ENCODE measurements at regions not wholly inside any gene's neighbourhood (a gene's known extent, or its start where the extent isn't known, plus 50 kb on each side); places are given as distances from the start of the nearest gene placed in this dataset.
"Not testable (repeated sequence)": the region's sequence is repeated elsewhere in the genome, so short reads cannot be mapped to it uniquely, and the experiment has no call there.

DNA sequence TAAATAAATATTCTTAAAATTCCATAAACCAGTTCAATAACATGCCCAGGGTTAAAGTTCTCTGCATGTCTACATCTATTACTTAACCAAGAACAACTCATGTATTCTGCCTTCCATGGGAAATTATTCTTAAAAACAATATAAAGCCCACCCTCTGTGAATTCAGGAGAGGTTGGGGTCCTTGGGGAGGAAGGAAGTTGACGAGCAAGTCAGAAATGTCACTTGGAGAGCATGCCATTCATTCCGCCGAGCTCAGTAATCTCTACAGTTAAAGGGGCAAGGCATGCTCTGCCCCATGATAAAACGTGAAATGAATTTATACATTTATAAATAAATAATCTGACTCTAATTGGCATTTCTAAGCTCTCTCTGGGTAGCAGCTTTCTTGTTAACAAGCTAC is 405.1 kb downstream of the TOX3 start:
- Histone ChIP-seq H3K27me3 (ENCODE audit: insufficient read depth, low read length) (no peaks in the 10 kb centered on the region), H3K9ac (ENCODE audit: low read depth, low read length) (no peak overlapping the region), H3K36me3 (ENCODE audit: insufficient read depth, low read depth, low read length) (no peaks in the 10 kb centered on the region), H3K4me1 (ENCODE audit: insufficient read depth, low read length) (peaks cover 7% of the 10 kb centered on the region; the same call in 1 of the 2 replicates), H3K9me3 (ENCODE audit: insufficient read depth, low read depth, low read length) (no peaks in the 10 kb centered on the region), H3K27ac (ENCODE audit: low read length) (no peak overlapping the region), H3K4me3 (ENCODE audit: low read length) (no peak overlapping the region)

- Histone ChIP-seq H3K4me1 (ENCODE audit: insufficient read depth, low read length) (no peaks in the 10 kb centered on the region; the same call in 1 of the 2 replicates), H3K9me3 (ENCODE audit: insufficient read depth, low read depth, low read length) (no peaks in the 10 kb centered on the region), H3K9ac (ENCODE audit: low read depth, low read length) (no peak overlapping the region), H3K4me3 (ENCODE audit: low read length) (no peak overlapping the region), H3K27ac (ENCODE audit: low read length) (no peak overlapping the region), H3K27me3 (ENCODE audit: insufficient read depth, low read length) (no peaks in the 10 kb centered on the region), H3K36me3 (ENCODE audit: insufficient read depth, low read depth, low read length) (no peaks in the 10 kb centered on the region)
Measured at GRCh38 chr16:52128361-52128760, 418.6 kb downstream of the TOX3 start.

DNA sequence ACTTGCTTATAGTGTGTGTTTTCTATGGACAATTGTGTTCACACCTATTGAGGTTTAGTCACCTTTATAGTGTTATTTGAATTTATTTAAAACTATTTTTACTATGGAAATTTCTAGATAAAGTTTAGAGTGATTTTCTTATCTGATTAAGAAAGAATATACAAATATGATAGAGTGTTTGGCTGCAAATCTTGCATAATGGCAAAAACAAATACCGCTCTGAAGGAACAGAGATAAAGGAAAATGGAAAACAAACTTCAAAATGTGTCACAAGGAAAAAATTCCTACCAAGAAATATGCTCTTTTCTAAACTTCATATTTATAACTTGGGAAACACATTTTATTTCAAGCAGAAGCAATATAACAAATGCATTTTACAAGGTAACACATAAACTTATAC is 423.1 kb downstream of the TOX3 start:
- no peaks in the 10 kb centered on the region; the same call in 1 of the 2 replicates for H3K4me1 ChIP-seq (ENCODE audit: insufficient read depth, low read length)
- no peak overlapping the region for H3K9ac ChIP-seq (ENCODE audit: low read depth, low read length)
- no peak overlapping the region for H3K27ac ChIP-seq (ENCODE audit: low read length)
- H3K4me3 ChIP-seq (ENCODE audit: low read length): no peak overlapping the region
- no peaks in the 10 kb centered on the region for H3K36me3 ChIP-seq (ENCODE audit: insufficient read depth, low read depth, low read length)
- H3K27me3 ChIP-seq (ENCODE audit: insufficient read depth, low read length): no peaks in the 10 kb centered on the region
- H3K9me3 ChIP-seq (ENCODE audit: insufficient read depth, low read depth, low read length): peaks cover 14% of the 10 kb centered on the region; the same call in 1 of the 2 replicates

DNA sequence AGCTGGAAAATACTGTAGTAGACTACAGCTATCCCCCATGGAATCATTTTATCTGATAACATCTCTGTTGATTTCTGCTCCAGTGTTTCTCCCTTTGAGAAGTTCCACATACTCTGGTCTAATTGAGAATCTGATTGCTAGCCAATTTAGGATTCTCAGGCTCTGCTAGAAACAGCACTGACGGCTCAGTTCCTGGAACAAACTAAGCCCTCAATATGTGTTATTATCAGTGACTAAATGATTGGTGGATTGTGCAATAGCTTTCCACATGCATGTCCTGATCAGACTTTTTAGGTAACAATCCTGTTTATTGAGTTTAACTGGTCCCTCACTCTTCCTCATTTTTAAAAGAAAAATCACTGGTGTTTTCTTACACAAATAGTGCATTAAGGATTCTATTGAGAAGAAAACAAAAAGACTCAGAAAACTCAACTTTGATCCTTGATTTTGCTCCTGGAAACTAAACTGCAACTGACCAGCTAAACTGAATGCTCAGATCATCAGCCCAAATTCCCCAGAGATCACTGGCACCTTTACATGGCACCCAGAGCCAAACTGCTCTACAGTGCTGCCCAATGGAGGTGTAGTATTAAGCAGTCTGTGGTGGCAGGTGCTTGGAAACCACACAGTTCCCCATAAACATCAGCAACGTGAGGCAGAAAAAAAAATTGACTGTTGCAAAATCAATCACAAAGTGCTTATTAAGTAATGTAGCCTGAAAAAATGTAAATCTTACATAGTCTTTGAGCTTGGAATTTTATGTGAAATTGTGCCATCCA is 423.7 kb downstream of the TOX3 start:
- no peaks in the 10 kb centered on the region for H3K27me3 ChIP-seq (ENCODE audit: insufficient read depth, low read length)
- no peak overlapping the region for H3K4me3 ChIP-seq (ENCODE audit: low read length)
- peaks cover 14% of the 10 kb centered on the region; the same call in 1 of the 2 replicates for H3K9me3 ChIP-seq (ENCODE audit: insufficient read depth, low read depth, low read length)
- 0 out of 2 replicates have a peak, but pooled peaks cover under 1% of the 10 kb centered on the region for H3K4me1 ChIP-seq (ENCODE audit: insufficient read depth, low read length)
- no peak overlapping the region for H3K27ac ChIP-seq (ENCODE audit: low read length)
- no peak overlapping the region for H3K9ac ChIP-seq (ENCODE audit: low read depth, low read length)
- H3K36me3 ChIP-seq (ENCODE audit: insufficient read depth, low read depth, low read length): no peaks in the 10 kb centered on the region

GRCh38 chr16:52117171-52117570 is 429.8 kb downstream of the TOX3 start:
- Histone ChIP-seq H3K4me1 (ENCODE audit: insufficient read depth, low read length) (peaks cover 35% of the 10 kb centered on the region), H3K9ac (ENCODE audit: low read depth, low read length) (no peak overlapping the region), H3K9me3 (ENCODE audit: insufficient read depth, low read depth, low read length) (peaks cover 14% of the 10 kb centered on the region; the same call in 1 of the 2 replicates), H3K4me3 (ENCODE audit: low read length) (peak overlapping the region; percentile 34), H3K36me3 (ENCODE audit: insufficient read depth, low read depth, low read length) (no peaks in the 10 kb centered on the region), H3K27ac (ENCODE audit: low read length) (no peak overlapping the region), H3K27me3 (ENCODE audit: insufficient read depth, low read length) (no peaks in the 10 kb centered on the region)

DNA sequence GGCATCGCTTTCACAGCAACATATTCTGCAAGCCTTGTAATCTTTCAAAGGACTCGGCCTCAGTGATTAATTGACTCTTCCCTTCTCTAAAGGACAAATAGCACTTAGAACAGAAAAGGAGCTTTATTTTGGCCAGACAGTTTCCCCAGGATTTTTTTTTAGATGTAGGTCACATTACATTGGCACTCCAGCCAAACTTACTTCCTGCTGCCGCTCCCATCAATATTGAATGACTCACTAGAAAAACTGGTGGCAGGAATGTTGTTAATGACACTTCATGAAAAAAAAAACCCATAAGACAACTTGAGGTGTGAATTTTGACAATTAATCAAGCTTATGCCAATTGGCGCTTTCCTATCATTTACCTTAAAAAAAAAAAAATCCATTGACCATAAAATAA is 432.6 kb downstream of the TOX3 start:
- H3K27me3 ChIP-seq (ENCODE audit: insufficient read depth, low read length): no peaks in the 10 kb centered on the region
- peaks cover 35% of the 10 kb centered on the region for H3K4me1 ChIP-seq (ENCODE audit: insufficient read depth, low read length)
- H3K9me3 ChIP-seq (ENCODE audit: insufficient read depth, low read depth, low read length): no peaks in the 10 kb centered on the region
- no peak overlapping the region for H3K27ac ChIP-seq (ENCODE audit: low read length)
- H3K4me3 ChIP-seq (ENCODE audit: low read length): no peak overlapping the region
- H3K9ac ChIP-seq (ENCODE audit: low read depth, low read length): no peak overlapping the region
- no peaks in the 10 kb centered on the region for H3K36me3 ChIP-seq (ENCODE audit: insufficient read depth, low read depth, low read length)

DNA sequence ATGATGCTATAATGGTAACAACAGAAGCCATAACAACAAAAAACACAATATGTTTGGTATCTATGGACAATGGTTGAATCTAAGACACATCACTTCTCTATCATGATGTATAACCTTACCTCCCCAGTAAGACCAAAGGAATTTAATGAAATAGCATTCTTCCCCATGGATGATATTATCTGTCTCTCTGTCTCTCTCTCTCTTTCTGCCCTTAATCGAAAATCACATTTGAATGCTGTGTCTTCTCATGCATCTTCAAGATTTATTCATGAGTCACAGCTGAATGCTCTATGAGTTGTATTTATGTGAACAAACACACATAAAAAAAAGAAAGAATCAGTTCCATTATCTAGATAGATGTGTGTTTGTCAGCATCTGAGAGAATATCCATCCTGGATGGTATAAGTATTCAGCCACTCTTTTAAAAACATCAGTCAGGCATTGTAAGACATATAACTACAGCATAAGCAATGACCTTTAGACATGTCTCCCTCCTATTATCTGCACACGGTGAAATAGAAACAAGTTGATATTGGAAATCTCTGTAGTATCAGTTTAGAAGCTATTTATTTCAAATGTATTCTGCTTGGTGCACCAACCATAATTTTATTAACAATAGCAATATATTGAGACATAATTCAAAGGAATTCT is 433.3 kb downstream of the TOX3 start:
- no peak overlapping the region for H3K9ac ChIP-seq (ENCODE audit: low read depth, low read length)
- H3K27ac ChIP-seq (ENCODE audit: low read length): no peak overlapping the region
- H3K9me3 ChIP-seq (ENCODE audit: insufficient read depth, low read depth, low read length): no peaks in the 10 kb centered on the region
- H3K36me3 ChIP-seq (ENCODE audit: insufficient read depth, low read depth, low read length): no peaks in the 10 kb centered on the region
- H3K4me1 ChIP-seq (ENCODE audit: insufficient read depth, low read length): peaks cover 35% of the 10 kb centered on the region
- H3K4me3 ChIP-seq (ENCODE audit: low read length): no peak overlapping the region
- H3K27me3 ChIP-seq (ENCODE audit: insufficient read depth, low read length): no peaks in the 10 kb centered on the region

- H3K9me3 ChIP-seq (ENCODE audit: insufficient read depth, low read depth, low read length); H3K36me3 ChIP-seq (ENCODE audit: insufficient read depth, low read depth, low read length); H3K4me3 ChIP-seq (ENCODE audit: low read length); H3K27ac ChIP-seq (ENCODE audit: low read length); H3K9ac ChIP-seq (ENCODE audit: low read depth, low read length); H3K27me3 ChIP-seq (ENCODE audit: insufficient read depth, low read length); H3K4me1 ChIP-seq (ENCODE audit: insufficient read depth, low read length): not testable (repeated sequence)
Measured at GRCh38 chr16:52104993-52105392, 441.9 kb downstream of the TOX3 start.

DNA sequence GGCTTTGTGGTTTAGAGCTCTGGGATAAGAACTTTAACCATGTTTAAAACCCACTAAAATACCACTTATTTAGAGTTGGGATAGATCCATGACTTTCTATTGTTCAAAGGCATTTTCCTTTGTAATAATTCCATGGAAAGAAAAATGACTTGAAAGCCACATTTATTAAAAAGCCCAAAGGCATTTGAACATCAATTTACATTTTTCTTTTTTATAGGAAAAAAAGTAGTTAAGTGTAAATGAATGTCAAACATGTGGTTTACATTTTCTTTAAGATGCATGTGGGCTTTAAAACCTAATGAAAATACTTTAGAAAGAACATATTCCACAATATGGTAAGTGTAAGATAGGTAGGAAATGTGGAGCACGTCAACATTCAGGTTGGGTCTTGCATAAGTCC is 443.2 kb downstream of the TOX3 start:
- H3K9ac ChIP-seq (ENCODE audit: low read depth, low read length): no peak overlapping the region
- H3K4me3 ChIP-seq (ENCODE audit: low read length): no peak overlapping the region
- no peaks in the 10 kb centered on the region for H3K36me3 ChIP-seq (ENCODE audit: insufficient read depth, low read depth, low read length)
- H3K27ac ChIP-seq (ENCODE audit: low read length): no peak overlapping the region
- no peaks in the 10 kb centered on the region for H3K4me1 ChIP-seq (ENCODE audit: insufficient read depth, low read length)
- H3K9me3 ChIP-seq (ENCODE audit: insufficient read depth, low read depth, low read length): no peaks in the 10 kb centered on the region
- no peaks in the 10 kb centered on the region for H3K27me3 ChIP-seq (ENCODE audit: insufficient read depth, low read length)

GRCh38 chr16:52101246-52101645 is 445.7 kb downstream of the TOX3 start:
- Histone ChIP-seq H3K9ac (ENCODE audit: low read depth, low read length) (no peak overlapping the region), H3K27ac (ENCODE audit: low read length) (no peak overlapping the region), H3K4me1 (ENCODE audit: insufficient read depth, low read length) (no peaks in the 10 kb centered on the region), H3K36me3 (ENCODE audit: insufficient read depth, low read depth, low read length) (no peaks in the 10 kb centered on the region), H3K9me3 (ENCODE audit: insufficient read depth, low read depth, low read length) (no peaks in the 10 kb centered on the region), H3K4me3 (ENCODE audit: low read length) (no peak overlapping the region), H3K27me3 (ENCODE audit: insufficient read depth, low read length) (no peaks in the 10 kb centered on the region)

GRCh38 chr16:52099382-52099781 is 447.6 kb downstream of the TOX3 start:
- H3K27ac ChIP-seq (ENCODE audit: low read length): no peak overlapping the region
- H3K36me3 ChIP-seq (ENCODE audit: insufficient read depth, low read depth, low read length): no peaks in the 10 kb centered on the region
- no peaks in the 10 kb centered on the region for H3K4me1 ChIP-seq (ENCODE audit: insufficient read depth, low read length)
- H3K27me3 ChIP-seq (ENCODE audit: insufficient read depth, low read length): no peaks in the 10 kb centered on the region
- H3K4me3 ChIP-seq (ENCODE audit: low read length): no peak overlapping the region
- H3K9me3 ChIP-seq (ENCODE audit: insufficient read depth, low read depth, low read length): no peaks in the 10 kb centered on the region
- H3K9ac ChIP-seq (ENCODE audit: low read depth, low read length): no peak overlapping the region

DNA sequence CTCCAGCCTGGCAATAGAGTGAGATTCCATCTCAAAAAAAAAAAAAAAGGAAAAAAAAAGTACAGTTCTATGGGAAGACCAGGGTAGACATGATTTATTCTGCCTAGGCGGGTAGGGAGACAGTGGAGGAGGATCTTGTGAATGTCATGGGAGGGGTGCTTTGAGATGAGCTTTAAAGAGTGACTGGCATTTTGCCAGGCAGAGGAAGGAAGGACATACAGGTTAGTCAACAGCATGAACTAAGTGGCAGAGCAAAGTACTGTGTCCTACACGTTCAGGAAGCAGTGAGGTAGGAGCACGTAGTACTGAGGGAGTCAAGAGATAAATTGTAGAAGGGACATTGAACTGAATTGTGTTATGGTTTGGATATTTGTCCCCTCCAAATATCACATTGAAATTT is 451.5 kb downstream of the TOX3 start:
- Histone ChIP-seq H3K27ac (ENCODE audit: low read length) (no peak overlapping the region), H3K9me3 (ENCODE audit: insufficient read depth, low read depth, low read length) (no peaks in the 10 kb centered on the region), H3K9ac (ENCODE audit: low read depth, low read length) (no peak overlapping the region)

More for the DNA sequence above, 451.5 kb downstream of the TOX3 start:
- Histone ChIP-seq H3K4me1 (ENCODE audit: insufficient read depth, low read length) (no peaks in the 10 kb centered on the region), H3K4me3 (ENCODE audit: low read length) (no peak overlapping the region), H3K27me3 (ENCODE audit: insufficient read depth, low read length) (no peaks in the 10 kb centered on the region), H3K36me3 (ENCODE audit: insufficient read depth, low read depth, low read length) (no peaks in the 10 kb centered on the region)
